Cardiac muscle cell (in vitro differentiated cells and primary cell): ENCODE measurements at regions not wholly inside any gene's neighbourhood (a gene's known extent, or its start where the extent isn't known, plus 50 kb on each side); places are given as distances from the start of the nearest gene placed in this dataset.

Experiments used
- DNase-seq, 2 donors: peaks; one replicate each; pipeline versions ENCODE4 v3.0.0 to v3.0.0-alpha.2; 2010 to 2017; ENCODE audit warnings: low read depth in 1 of 2, low spot score in 1 of 2
- H3K27ac ChIP-seq: fragments of 200-600 bp; sonication (generic); 2 replicates; pipeline ENCODE4 v1.5.1; 2016
- H3K27me3 ChIP-seq: fragments of 200-600 bp; sonication (generic); 2 replicates; pipeline ENCODE4 v1.6.0; 2016; ENCODE audit warnings: control low read depth
- H3K36me3 ChIP-seq: fragments of 200-600 bp; sonication (generic); 2 replicates; pipeline ENCODE4 v1.5.1; 2016; ENCODE audit warnings: control low read depth
- H3K4me1 ChIP-seq: fragments of 200-600 bp; sonication (generic); 2 replicates; pipeline ENCODE4 v1.8.1; 2017; ENCODE audit warnings: low read depth, mild to moderate bottlenecking, mixed run types
- H3K4me3 ChIP-seq: fragments of 200-600 bp; sonication (generic); 2 replicates; pipeline ENCODE4 v1.5.1; 2016; ENCODE audit warnings: mild to moderate bottlenecking
- H3K9me3 ChIP-seq: fragments of 200-600 bp; sonication (generic); 2 replicates; pipeline ENCODE4 v1.5.1; 2017; ENCODE audit warnings: low read depth, mild to moderate bottlenecking, control low read depth
- TF ChIP-seq, protein P1 (sequence below): IDR thresholded peaks from 2 replicates; pipeline ENCODE4 v1.5.1; 2012; ENCODE audit warnings: low read depth, mild to moderate bottlenecking, low read length

DNA sequence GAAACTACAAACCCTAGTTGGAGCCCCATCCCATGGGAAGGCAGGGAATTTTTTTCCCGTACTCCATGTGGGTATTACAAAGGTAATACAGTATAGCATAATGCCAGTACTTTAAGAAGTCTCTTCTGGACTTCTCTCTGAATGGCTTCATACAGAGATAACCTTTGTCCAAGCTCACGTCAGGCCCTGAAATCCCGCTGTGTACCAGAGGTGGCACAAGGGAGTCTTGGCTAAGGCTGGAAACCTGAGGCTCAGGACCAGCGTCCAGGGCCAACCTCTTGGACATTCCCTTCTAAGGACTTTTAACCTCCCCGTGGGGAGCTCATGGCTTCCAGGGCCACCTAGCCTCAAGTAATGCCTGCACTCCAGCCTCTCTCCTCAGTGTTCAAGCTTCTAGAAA is 338.9 kb upstream of the FAM241A start:
- Histone ChIP-seq H3K36me3 (no peaks in the 10 kb centered on the region), H3K9me3 (no peaks in the 10 kb centered on the region), H3K27ac (no peak overlapping the region), H3K27me3 (no peaks in the 10 kb centered on the region), H3K4me1 (peaks cover 3% of the 10 kb centered on the region), H3K4me3 (no peak overlapping the region)
- TF ChIP-seq, protein P1, sequence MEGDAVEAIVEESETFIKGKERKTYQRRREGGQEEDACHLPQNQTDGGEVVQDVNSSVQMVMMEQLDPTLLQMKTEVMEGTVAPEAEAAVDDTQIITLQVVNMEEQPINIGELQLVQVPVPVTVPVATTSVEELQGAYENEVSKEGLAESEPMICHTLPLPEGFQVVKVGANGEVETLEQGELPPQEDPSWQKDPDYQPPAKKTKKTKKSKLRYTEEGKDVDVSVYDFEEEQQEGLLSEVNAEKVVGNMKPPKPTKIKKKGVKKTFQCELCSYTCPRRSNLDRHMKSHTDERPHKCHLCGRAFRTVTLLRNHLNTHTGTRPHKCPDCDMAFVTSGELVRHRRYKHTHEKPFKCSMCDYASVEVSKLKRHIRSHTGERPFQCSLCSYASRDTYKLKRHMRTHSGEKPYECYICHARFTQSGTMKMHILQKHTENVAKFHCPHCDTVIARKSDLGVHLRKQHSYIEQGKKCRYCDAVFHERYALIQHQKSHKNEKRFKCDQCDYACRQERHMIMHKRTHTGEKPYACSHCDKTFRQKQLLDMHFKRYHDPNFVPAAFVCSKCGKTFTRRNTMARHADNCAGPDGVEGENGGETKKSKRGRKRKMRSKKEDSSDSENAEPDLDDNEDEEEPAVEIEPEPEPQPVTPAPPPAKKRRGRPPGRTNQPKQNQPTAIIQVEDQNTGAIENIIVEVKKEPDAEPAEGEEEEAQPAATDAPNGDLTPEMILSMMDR = no peak
- DNase-seq = peak in 1 of 2 donors; percentile 51

DNA sequence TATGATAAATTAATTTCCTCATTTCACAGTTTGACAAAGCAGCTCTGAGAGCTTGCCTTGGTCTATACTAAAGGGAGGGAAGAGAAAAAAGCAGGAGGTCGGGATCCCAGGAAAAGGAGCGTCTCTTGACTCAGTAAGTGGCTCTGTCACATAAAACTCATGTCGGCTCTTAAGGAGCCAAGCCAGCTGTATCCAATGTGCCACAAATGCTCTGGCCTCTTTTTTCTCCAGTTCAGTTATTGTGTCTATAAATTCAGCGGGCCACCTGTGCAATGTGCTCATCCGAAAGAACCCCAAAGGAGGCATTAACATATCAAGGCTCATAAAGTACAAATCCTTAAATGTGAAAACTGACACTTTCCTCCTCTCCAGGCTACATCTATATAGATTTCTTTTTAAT is 337.7 kb upstream of the FAM241A start:
- Histone ChIP-seq H3K36me3 (no peaks in the 10 kb centered on the region), H3K27me3 (no peaks in the 10 kb centered on the region), H3K9me3 (no peaks in the 10 kb centered on the region), H3K27ac (no peak overlapping the region), H3K4me1 (peaks cover 3% of the 10 kb centered on the region), H3K4me3 (no peak overlapping the region)
- TF ChIP-seq, protein P1 = no peak
- peak in 1 of 2 donors; percentile 54 for DNase-seq

DNA sequence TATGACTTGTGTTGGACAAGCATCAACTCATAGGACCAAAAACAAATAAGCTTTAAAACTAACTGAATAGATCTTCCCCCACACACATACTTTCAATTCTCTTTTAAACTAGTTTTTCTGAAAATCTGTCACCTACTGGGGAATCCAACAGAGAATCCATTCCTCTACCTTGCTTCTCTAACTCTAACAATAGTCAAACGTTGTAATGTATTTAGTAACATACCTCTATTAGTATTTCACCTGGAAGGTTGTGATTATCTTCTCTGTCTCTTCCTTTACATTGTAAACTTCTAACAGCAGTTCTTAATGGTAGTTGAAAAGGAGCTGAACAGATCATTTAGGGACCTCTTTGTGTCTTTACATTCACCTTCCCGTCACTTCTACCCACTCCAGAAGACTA is 337.1 kb upstream of the FAM241A start:
- Histone ChIP-seq H3K36me3 (no peaks in the 10 kb centered on the region), H3K27ac (no peak overlapping the region), H3K4me3 (no peak overlapping the region), H3K4me1 (peaks cover 3% of the 10 kb centered on the region), H3K9me3 (no peaks in the 10 kb centered on the region), H3K27me3 (no peaks in the 10 kb centered on the region)
- no peak for DNase-seq
- TF ChIP-seq, protein P1 = no peak

- Histone ChIP-seq H3K36me3 (no peaks in the 10 kb centered on the region), H3K9me3 (no peaks in the 10 kb centered on the region), H3K4me3 (no peak overlapping the region), H3K27ac (no peak overlapping the region), H3K4me1 (peaks cover 14% of the 10 kb centered on the region), H3K27me3 (no peaks in the 10 kb centered on the region)
- no peak for DNase-seq
- TF ChIP-seq, protein P1 = no peak
These were observed 333.6 kb upstream of the FAM241A start for GRCh38 chr4:111811661-111812060.

- Histone ChIP-seq H3K27me3 (no peaks in the 10 kb centered on the region), H3K4me3 (no peak overlapping the region), H3K27ac (no peak overlapping the region), H3K36me3 (no peaks in the 10 kb centered on the region), H3K4me1 (peaks cover 14% of the 10 kb centered on the region), H3K9me3 (no peaks in the 10 kb centered on the region)
- no peak for DNase-seq
- TF ChIP-seq, protein P1 = no peak
These were observed 333.1 kb upstream of the FAM241A start for GRCh38 chr4:111812114-111812513.

GRCh38 chr4:111812760-111813159 is 332.5 kb upstream of the FAM241A start:
- no peaks in the 10 kb centered on the region for H3K9me3 ChIP-seq
- no peak overlapping the region for H3K27ac ChIP-seq
- H3K4me3 ChIP-seq = no peak overlapping the region
- no peaks in the 10 kb centered on the region for H3K27me3 ChIP-seq
- DNase-seq = no peak
- TF ChIP-seq, protein P1 = no peak
- H3K4me1 ChIP-seq = peaks cover 11% of the 10 kb centered on the region
- no peaks in the 10 kb centered on the region for H3K36me3 ChIP-seq
